WI38 (cell line): ENCODE measurements at regions not wholly inside any gene's neighbourhood (a gene's known extent, or its start where the extent isn't known, plus 50 kb on each side); places are given as distances from the start of the nearest gene placed in this dataset.

Experiments used
- H3K4me3 ChIP-seq: 2 replicates; pipeline ENCODE4 v1.5.1; 2011; ENCODE audit warnings: low read depth, mild to moderate bottlenecking, control low read depth, low read length
- CTCF ChIP-seq: IDR thresholded peaks from 2 replicates; pipeline ENCODE4 v1.5.1; 2012; ENCODE audit warnings: low read depth, mild to moderate bottlenecking, control low read depth, low read length

GRCh38 chr4:81839347-81840042, 367.8 kb upstream of the RASGEF1B start:
- no peak overlapping the region for H3K4me3 ChIP-seq
- no peak for TF ChIP-seq CTCF

- no peak for TF ChIP-seq CTCF
Observed at GRCh38 chr4:81838586-81838985, 366.9 kb upstream of the RASGEF1B start.

GRCh38 chr4:81836716-81837115, 365.0 kb upstream of the RASGEF1B start:
- no peak for TF ChIP-seq CTCF
- H3K4me3 ChIP-seq, result no peak overlapping the region

More at GRCh38 chr4:81838586-81838985, 366.9 kb upstream of the RASGEF1B start:
- no peak overlapping the region for H3K4me3 ChIP-seq

- TF ChIP-seq CTCF, result no peak
- no peak overlapping the region for H3K4me3 ChIP-seq
Observed at GRCh38 chr4:81833576-81833975, 361.9 kb upstream of the RASGEF1B start.

GRCh38 chr4:81828991-81829390, 357.3 kb upstream of the RASGEF1B start:
- H3K4me3 ChIP-seq, result no peak overlapping the region
- TF ChIP-seq CTCF, result no peak

GRCh38 chr4:81827577-81828202, 356.0 kb upstream of the RASGEF1B start:
- no peak for TF ChIP-seq CTCF
- no peak overlapping the region for H3K4me3 ChIP-seq

GRCh38 chr4:81826817-81827424, 355.2 kb upstream of the RASGEF1B start:
- TF ChIP-seq CTCF, result no peak
- H3K4me3 ChIP-seq, result no peak overlapping the region
